Activated naive CD8-positive, alpha-beta T cell treated with anti-CD3 and anti-CD28 coated beads, Interleukin-2, amount 10 ng/mL, durations not matched to agents 7 days and 5 days (primary cell): ENCODE measurements at regions not wholly inside any gene's neighbourhood (a gene's known extent, or its start where the extent isn't known, plus 50 kb on each side); places are given as distances from the start of the nearest gene placed in this dataset.
"Not testable (repeated sequence)": the region's sequence is repeated elsewhere in the genome, so short reads cannot be mapped to it uniquely, and the experiment has no call there.

Experiments
- ATAC-seq: fragments of 150-1000 bp; cut with Tn5 transposase; one replicate; pipeline ENCODE4 v1.10.0; 2021; ENCODE audit warnings: low read depth, moderate library complexity
- POLR2A ChIA-PET: fragments of 350-600 bp; sonication (Branson Sonifier 250); formaldehyde crosslinking; loops from one replicate; lab custom pipeline; 2021; ENCODE audit warnings: antibody characterized with exemption; lab: Charles Lee
- DNase-seq: peaks from one replicate; pipeline ENCODE4 v3.0.0; 2021
- H3K27ac Mint-ChIP-seq: one replicate; pipeline ENCODE4 v1.8.0; 2022; ENCODE audit warnings: mild to moderate bottlenecking, mixed read lengths
- H3K27me3 Mint-ChIP-seq: one replicate; pipeline ENCODE4 v1.8.0; 2022; ENCODE audit warnings: mild to moderate bottlenecking, moderate library complexity, mixed read lengths
- H3K36me3 Mint-ChIP-seq: one replicate; pipeline ENCODE4 v1.8.0; 2021; ENCODE audit warnings: mild to moderate bottlenecking, mixed read lengths
- H3K4me1 Mint-ChIP-seq: one replicate; pipeline ENCODE4 v1.8.0; 2021; ENCODE audit warnings: mixed read lengths
- H3K4me3 Mint-ChIP-seq: one replicate; pipeline ENCODE4 v1.8.0; 2022; ENCODE audit warnings: mild to moderate bottlenecking, moderate library complexity, mixed read lengths
- H3K9me3 Mint-ChIP-seq: one replicate; pipeline ENCODE4 v1.8.0; 2021; ENCODE audit warnings: mixed read lengths

- no peak for ATAC-seq
- Mint-ChIP-seq H3K4me3 (no peak overlapping the region), H3K36me3 (no peaks in the 10 kb centered on the region), H3K27me3 (no peaks in the 10 kb centered on the region), H3K4me1 (no peaks in the 10 kb centered on the region), H3K9me3 (no peaks in the 10 kb centered on the region), H3K27ac (no peak overlapping the region)
- no peak for DNase-seq
- POLR2A ChIA-PET, result no interaction called here
Observed at GRCh38 chr11:87517351-87517750, 479.6 kb downstream of the TMEM135 start.

DNA sequence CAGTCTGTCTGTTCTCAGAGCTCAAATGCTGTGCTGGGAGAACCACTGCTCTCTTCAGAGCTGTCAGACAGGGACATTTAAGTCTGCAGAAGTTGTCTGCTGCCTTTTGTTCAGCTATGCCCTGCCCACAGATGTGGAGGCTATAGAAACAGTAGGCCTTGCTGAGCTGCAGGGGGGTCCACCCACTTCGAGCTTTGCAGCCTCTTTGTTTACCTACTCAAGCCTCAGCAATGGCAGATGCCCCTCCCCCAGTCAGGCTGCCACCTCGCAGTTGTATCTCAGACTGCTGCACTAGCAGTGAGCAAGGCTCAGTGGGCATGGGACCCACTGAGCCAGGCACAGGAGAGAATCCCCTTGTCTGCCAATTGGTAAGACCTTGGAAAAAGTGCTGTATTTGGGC is 470.0 kb downstream of the TMEM135 start:
- POLR2A ChIA-PET, H3K27ac Mint-ChIP-seq, H3K4me3 Mint-ChIP-seq, H3K36me3 Mint-ChIP-seq, DNase-seq, H3K4me1 Mint-ChIP-seq, H3K9me3 Mint-ChIP-seq, H3K27me3 Mint-ChIP-seq, ATAC-seq: not testable (repeated sequence)

GRCh38 chr11:87506946-87507345 is 469.2 kb downstream of the TMEM135 start:
- H3K27ac Mint-ChIP-seq, H3K36me3 Mint-ChIP-seq, H3K4me1 Mint-ChIP-seq, ATAC-seq, DNase-seq, H3K4me3 Mint-ChIP-seq, POLR2A ChIA-PET, H3K27me3 Mint-ChIP-seq, H3K9me3 Mint-ChIP-seq: not testable (repeated sequence)

DNA sequence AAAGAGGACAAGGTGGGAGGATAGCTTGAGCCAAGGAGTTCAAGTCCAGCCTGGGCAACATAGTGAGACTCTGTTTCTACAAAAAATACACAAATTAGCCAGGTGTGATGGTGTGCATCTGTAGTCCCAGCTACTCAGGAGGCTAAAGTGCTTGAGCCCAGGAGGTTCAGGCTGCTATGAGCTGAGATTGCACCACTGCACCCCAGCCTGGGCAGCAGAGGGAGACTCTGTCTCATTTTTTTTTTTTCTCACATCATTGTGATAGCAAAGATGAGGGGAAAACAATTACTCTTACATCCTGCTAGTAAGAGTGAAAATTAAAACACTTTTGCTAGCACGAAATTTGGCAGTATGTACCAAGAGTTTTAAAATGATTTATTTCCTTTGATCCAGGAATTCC is 463.7 kb downstream of the TMEM135 start:
- DNase-seq (no peak), ATAC-seq (no peak)
- Mint-ChIP-seq H3K27ac (no peak overlapping the region), H3K9me3 (peaks cover 1% of the 10 kb centered on the region), H3K36me3 (no peaks in the 10 kb centered on the region), H3K4me3 (no peak overlapping the region), H3K27me3 (no peaks in the 10 kb centered on the region), H3K4me1 (no peaks in the 10 kb centered on the region)
- POLR2A ChIA-PET, result no interaction called here

DNA sequence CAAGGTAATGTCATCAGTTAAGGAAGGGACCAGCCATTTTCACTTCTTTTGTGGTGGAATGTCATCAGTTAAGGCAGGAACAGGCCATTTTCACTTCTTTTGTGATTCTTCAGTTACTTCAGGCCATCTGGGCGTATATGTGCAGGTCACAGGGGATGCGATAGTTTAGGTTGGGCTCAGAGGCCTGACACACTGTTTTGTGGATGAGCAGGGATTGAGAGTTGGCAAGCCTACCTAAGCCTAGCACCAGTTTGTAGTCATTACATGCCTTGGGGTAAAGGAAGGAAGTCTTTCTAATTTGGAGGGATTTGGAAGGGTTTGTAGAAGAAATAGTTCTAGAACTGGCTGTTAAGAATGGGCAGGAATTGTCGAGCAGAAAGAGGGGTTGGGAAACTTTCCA is 457.2 kb downstream of the TMEM135 start:
- H3K9me3 Mint-ChIP-seq, POLR2A ChIA-PET: not testable (repeated sequence)

DNA sequence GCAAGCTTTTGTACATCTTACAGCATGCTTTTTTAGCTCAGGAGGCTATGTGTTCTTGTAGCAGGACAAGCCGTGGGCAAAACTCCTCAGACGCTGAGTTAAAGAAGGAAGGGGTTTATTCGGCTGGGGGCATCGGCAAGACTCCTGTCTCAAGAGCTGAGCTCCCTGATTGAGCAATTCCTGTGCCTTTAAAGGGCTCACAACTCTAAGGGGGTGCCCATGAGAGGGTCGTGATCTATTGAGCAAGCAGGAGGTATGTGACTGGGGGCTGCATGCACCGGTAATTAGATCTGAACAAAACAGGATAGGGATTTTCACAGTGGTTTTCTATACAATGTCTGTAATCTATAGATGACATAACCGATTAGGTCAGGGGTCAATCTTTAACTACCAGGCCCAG is 456.3 kb downstream of the TMEM135 start:
- ATAC-seq, H3K9me3 Mint-ChIP-seq, H3K27me3 Mint-ChIP-seq, DNase-seq, H3K27ac Mint-ChIP-seq, H3K4me3 Mint-ChIP-seq, POLR2A ChIA-PET, H3K4me1 Mint-ChIP-seq, H3K36me3 Mint-ChIP-seq: not testable (repeated sequence)

More for the DNA sequence above, 457.2 kb downstream of the TMEM135 start:
- H3K27me3 Mint-ChIP-seq, H3K4me1 Mint-ChIP-seq, H3K27ac Mint-ChIP-seq, DNase-seq, H3K4me3 Mint-ChIP-seq, ATAC-seq, H3K36me3 Mint-ChIP-seq: not testable (repeated sequence)

DNA sequence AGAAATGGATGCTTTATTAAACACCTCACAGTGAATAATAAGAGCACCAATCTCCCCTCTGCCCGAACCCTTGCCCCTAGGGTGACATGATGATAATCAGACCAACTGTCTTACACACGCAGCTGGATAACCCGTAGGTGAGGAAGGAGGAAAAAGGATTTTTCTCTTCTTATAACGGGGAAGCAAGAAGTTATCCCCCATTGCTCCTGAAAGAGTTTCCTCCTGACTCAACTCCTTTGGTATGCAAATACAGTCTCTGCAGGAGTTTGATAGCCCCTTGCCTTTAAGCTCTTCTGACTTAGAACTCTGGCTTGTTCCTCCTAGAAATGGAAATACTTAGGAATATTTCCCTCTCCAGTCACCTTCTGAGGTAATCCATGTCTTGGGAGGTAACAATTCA is 455.8 kb downstream of the TMEM135 start:
- no peak overlapping the region for H3K27ac Mint-ChIP-seq
- H3K4me3 Mint-ChIP-seq, result no peak overlapping the region
- H3K9me3 Mint-ChIP-seq, result no peaks in the 10 kb centered on the region
- H3K27me3 Mint-ChIP-seq, result no peaks in the 10 kb centered on the region
- H3K36me3 Mint-ChIP-seq, result no peaks in the 10 kb centered on the region
- H3K4me1 Mint-ChIP-seq, result no peaks in the 10 kb centered on the region
- DNase-seq, result no peak
- no peak for ATAC-seq
- POLR2A ChIA-PET, result no interaction called here

GRCh38 chr11:87491381-87491780 is 453.6 kb downstream of the TMEM135 start:
- Mint-ChIP-seq H3K27me3 (peaks cover 5% of the 10 kb centered on the region), H3K9me3 (no peaks in the 10 kb centered on the region), H3K36me3 (no peaks in the 10 kb centered on the region), H3K4me3 (no peak overlapping the region), H3K27ac (no peak overlapping the region), H3K4me1 (no peaks in the 10 kb centered on the region)
- no peak for DNase-seq
- ATAC-seq, result no peak
- POLR2A ChIA-PET, result no interaction called here

DNA sequence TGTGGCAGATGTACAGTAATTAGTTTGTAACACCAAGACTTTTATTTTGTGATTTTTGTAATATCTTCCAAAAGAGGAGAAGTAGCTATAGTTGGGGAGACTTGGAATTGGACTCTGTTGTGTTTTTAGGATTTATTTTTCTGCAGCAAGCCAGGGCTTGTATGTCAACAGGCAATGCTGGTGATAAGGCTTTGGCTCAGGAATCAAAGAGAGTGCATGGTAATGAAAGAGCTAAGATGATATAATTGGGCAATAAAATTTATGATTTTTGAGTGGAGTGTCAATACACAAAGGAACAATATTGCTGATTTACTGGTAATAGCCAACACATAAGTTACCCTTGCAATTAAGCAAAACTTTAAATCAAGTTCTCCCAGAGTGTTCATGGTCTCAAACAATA is 452.9 kb downstream of the TMEM135 start:
- Mint-ChIP-seq H3K4me1 (no peaks in the 10 kb centered on the region), H3K36me3 (no peaks in the 10 kb centered on the region), H3K27me3 (peaks cover 5% of the 10 kb centered on the region), H3K27ac (no peak overlapping the region), H3K4me3 (no peak overlapping the region), H3K9me3 (no peaks in the 10 kb centered on the region)
- POLR2A ChIA-PET, result no interaction called here
- no peak for ATAC-seq
- no peak for DNase-seq

DNA sequence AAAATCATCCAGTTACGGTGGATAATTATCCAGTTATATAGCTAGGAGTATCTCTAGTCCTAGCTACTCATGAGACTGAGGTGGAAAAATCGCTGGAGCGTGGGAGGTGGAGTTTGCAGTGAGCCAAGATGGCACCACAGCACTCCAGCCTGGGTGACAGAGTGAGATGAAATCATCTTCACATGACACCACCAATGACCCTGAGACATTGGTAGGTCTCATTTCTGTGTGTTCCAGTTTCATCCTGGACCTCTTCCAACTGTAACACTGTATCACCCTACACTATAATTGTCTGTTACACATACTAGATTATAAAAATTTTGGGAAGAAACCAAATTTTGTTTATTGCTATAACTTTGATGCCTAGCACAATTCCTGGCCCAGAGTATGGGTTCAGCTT is 446.8 kb downstream of the TMEM135 start:
- Mint-ChIP-seq H3K4me3 (no peak overlapping the region), H3K36me3 (no peaks in the 10 kb centered on the region), H3K4me1 (no peaks in the 10 kb centered on the region), H3K27ac (no peak overlapping the region), H3K9me3 (no peaks in the 10 kb centered on the region), H3K27me3 (peaks cover 7% of the 10 kb centered on the region)
- DNase-seq (no peak), ATAC-seq (no peak)
- POLR2A ChIA-PET, result no interaction called here

DNA sequence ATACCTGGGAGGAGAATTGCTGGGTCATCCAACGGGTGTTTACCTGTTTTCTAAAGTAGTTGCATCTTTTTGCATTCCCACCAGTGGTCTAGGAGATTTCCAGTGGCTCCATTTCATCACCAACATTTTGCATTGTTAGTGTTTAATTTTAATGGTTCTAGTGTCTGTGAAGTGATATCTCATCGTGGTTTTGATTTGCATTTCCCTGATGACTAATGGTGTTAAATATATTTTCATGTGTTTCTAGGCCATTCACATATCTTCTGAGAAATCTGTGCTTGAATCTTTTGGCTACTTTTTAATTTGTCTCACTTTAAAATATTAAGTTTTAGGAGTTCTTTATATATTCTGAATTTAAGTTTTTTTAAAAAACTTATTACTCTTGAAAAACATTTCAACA is 439.6 kb downstream of the TMEM135 start:
- Mint-ChIP-seq H3K27me3 (no peaks in the 10 kb centered on the region), H3K36me3 (no peaks in the 10 kb centered on the region), H3K4me1 (no peaks in the 10 kb centered on the region), H3K27ac (no peak overlapping the region), H3K9me3 (peaks cover 3% of the 10 kb centered on the region), H3K4me3 (no peak overlapping the region)
- POLR2A ChIA-PET, result no interaction called here
- ATAC-seq (no peak), DNase-seq (no peak)

- Mint-ChIP-seq H3K4me3 (no peak overlapping the region), H3K9me3 (no peaks in the 10 kb centered on the region), H3K27me3 (no peaks in the 10 kb centered on the region), H3K27ac (no peak overlapping the region), H3K36me3 (no peaks in the 10 kb centered on the region), H3K4me1 (no peaks in the 10 kb centered on the region)
- DNase-seq (no peak), ATAC-seq (no peak)
- POLR2A ChIA-PET, result no interaction called here
Observed at GRCh38 chr11:87473174-87473573, 435.4 kb downstream of the TMEM135 start.

GRCh38 chr11:87466223-87466622 is 428.5 kb downstream of the TMEM135 start:
- H3K4me1 Mint-ChIP-seq, result no peaks in the 10 kb centered on the region
- POLR2A ChIA-PET, result no interaction called here
- no peak overlapping the region for H3K27ac Mint-ChIP-seq
- no peaks in the 10 kb centered on the region for H3K36me3 Mint-ChIP-seq
- no peak overlapping the region for H3K4me3 Mint-ChIP-seq
- no peaks in the 10 kb centered on the region for H3K27me3 Mint-ChIP-seq
- DNase-seq (no peak), ATAC-seq (no peak)
- no peaks in the 10 kb centered on the region for H3K9me3 Mint-ChIP-seq

DNA sequence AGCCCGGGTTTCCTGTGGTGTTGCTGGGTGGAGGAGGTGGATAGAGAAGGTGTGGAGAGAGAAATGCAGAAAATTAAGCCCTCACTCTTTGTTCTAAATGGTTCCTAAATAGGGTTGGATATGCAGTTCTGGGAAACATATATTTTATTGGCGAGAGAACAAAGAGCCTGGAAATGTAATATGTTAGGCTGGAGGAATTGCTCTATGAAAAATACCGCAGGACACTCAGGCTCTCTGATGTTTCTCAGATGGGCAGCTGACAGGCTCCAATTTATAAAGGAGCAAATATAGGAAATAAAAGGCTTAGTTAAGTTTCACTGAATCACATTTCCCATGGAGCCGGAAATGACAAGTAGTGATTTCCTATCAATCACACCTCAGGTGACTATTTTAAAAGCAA is 428.0 kb downstream of the TMEM135 start:
- Mint-ChIP-seq H3K4me1 (no peaks in the 10 kb centered on the region), H3K27ac (no peak overlapping the region), H3K27me3 (no peaks in the 10 kb centered on the region), H3K9me3 (no peaks in the 10 kb centered on the region), H3K4me3 (no peak overlapping the region), H3K36me3 (no peaks in the 10 kb centered on the region)
- POLR2A ChIA-PET, result no interaction called here
- DNase-seq (no peak), ATAC-seq (no peak)

DNA sequence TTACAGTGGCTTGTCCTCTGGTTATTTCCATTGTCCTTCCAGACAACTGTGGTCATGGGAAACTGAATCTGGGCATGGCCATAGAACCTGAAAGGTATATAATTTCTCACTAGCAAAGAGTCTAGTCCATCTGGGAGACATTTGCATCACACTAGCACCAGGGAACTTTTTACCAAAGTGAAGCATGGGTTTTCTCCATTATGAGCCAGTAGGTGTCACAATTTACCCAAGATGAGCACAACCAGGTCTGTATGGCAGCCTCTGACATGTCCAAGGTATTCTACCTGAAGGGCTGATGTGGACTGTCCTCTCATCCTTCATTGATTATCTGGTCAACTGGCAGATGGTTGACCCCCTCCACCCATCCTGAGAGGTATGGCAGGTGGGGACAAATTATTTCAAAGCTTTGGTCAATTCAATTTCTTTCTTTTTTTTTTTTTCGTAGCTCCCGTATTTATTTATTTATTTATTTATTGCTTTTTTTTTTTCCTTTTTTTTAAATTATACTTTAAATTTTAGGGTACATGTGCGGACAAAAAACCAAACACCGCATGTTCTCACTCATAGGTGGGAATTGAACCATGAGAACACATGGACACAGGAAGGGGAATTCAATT is 425.9 kb downstream of the TMEM135 start:
- ATAC-seq (no peak), DNase-seq (no peak)
- H3K4me3 Mint-ChIP-seq, result no peak overlapping the region
- H3K9me3 Mint-ChIP-seq, result no peaks in the 10 kb centered on the region
- no peak overlapping the region for H3K27ac Mint-ChIP-seq
- POLR2A ChIA-PET, result no interaction called here
- no peaks in the 10 kb centered on the region for H3K4me1 Mint-ChIP-seq
- no peaks in the 10 kb centered on the region for H3K36me3 Mint-ChIP-seq
- no peaks in the 10 kb centered on the region for H3K27me3 Mint-ChIP-seq
